ENCODE measurements at regions not wholly inside any gene's neighbourhood (a gene's known extent, or its start where the extent isn't known, plus 50 kb on each side); places are given as distances from the start of the nearest gene placed in this dataset.
A peak's percentile ranks its signal among the peaks of the same experiment; 100 is the strongest.

GRCh38 chr2:155663265-155663664, 669.3 kb downstream of the NR4A2 start:
- Histone ChIP-seq H4K20me1 (ENCODE audit: control insufficient read depth, extremely low read depth, insufficient read depth, low read length) (no peaks in the 10 kb centered on the region), H3K27ac (ENCODE audit: insufficient read depth, low read length) (no peak overlapping the region), H3K4me3 (replicated peaks in 1 of 4; ENCODE audit: control extremely low read depth in 1 of 4, insufficient read depth in 1 of 4, low read depth in 3 of 4, low read length in 4 of 4) (no peak overlapping the region), H3K4me2 (ENCODE audit: extremely low read depth, insufficient read depth, low read length) (no peak overlapping the region), H2AFZ (ENCODE audit: low read length) (no peak overlapping the region), H3K9me3 (ENCODE audit: control insufficient read depth, insufficient read depth, low read depth, low read length) (no peaks in the 10 kb centered on the region), H3K4me1 (ENCODE audit: control insufficient read depth, extremely low read depth, insufficient read depth, low read length) (no peaks in the 10 kb centered on the region), H3K27me3 (ENCODE audit: control insufficient read depth, insufficient read depth, low read length) (no peaks in the 10 kb centered on the region), H3K36me3 (ENCODE audit: control insufficient read depth, insufficient read depth, low read length) (no peaks in the 10 kb centered on the region), H3K9ac (ENCODE audit: insufficient read depth, low read length) (no peak overlapping the region), H3K79me2 (ENCODE audit: control insufficient read depth, insufficient read depth, low read length) (no peaks in the 10 kb centered on the region)
- TF ChIP-seq EZH2 (IDR thresholded peaks at IDR 0.05; ENCODE audit: low read length, missing control alignments): no peak
- TF ChIP-seq CTCF (conservative IDR thresholded peaks at IDR 0.05 in 1 of 2, IDR thresholded peaks at IDR 0.05 in 1 of 2; ENCODE audit: low read depth in 1 of 2, low read length in 2 of 2): no peak
- peak in 1 of 2 donors; percentile 0 for DNase-seq (ENCODE audit: low read depth in 2 of 2)

GRCh38 chr2:155662224-155662623, 670.3 kb downstream of the NR4A2 start:
- TF ChIP-seq EZH2 (IDR thresholded peaks at IDR 0.05; ENCODE audit: low read length, missing control alignments) (no peak), CTCF (conservative IDR thresholded peaks at IDR 0.05 in 1 of 2, IDR thresholded peaks at IDR 0.05 in 1 of 2; ENCODE audit: low read depth in 1 of 2, low read length in 2 of 2) (no peak)
- H3K36me3 ChIP-seq (ENCODE audit: control insufficient read depth, insufficient read depth, low read length): no peaks in the 10 kb centered on the region
- no peak overlapping the region for H3K4me3 ChIP-seq (replicated peaks in 1 of 4; ENCODE audit: control extremely low read depth in 1 of 4, insufficient read depth in 1 of 4, low read depth in 3 of 4, low read length in 4 of 4)
- H3K27ac ChIP-seq (ENCODE audit: insufficient read depth, low read length): no peak overlapping the region
- no peaks in the 10 kb centered on the region for H4K20me1 ChIP-seq (ENCODE audit: control insufficient read depth, extremely low read depth, insufficient read depth, low read length)
- no peaks in the 10 kb centered on the region for H3K9me3 ChIP-seq (ENCODE audit: control insufficient read depth, insufficient read depth, low read depth, low read length)
- no peak overlapping the region for H3K4me2 ChIP-seq (ENCODE audit: extremely low read depth, insufficient read depth, low read length)
- no peaks in the 10 kb centered on the region for H3K27me3 ChIP-seq (ENCODE audit: control insufficient read depth, insufficient read depth, low read length)
- H3K79me2 ChIP-seq (ENCODE audit: control insufficient read depth, insufficient read depth, low read length): no peaks in the 10 kb centered on the region
- no peak overlapping the region for H3K9ac ChIP-seq (ENCODE audit: insufficient read depth, low read length)
- H3K4me1 ChIP-seq (ENCODE audit: control insufficient read depth, extremely low read depth, insufficient read depth, low read length): no peaks in the 10 kb centered on the region
- no peak overlapping the region for H2AFZ ChIP-seq (ENCODE audit: low read length)
- no peak for DNase-seq (ENCODE audit: low read depth in 2 of 2)

- no peak overlapping the region for H2AFZ ChIP-seq (ENCODE audit: low read length)
- H3K4me2 ChIP-seq (ENCODE audit: extremely low read depth, insufficient read depth, low read length): no peak overlapping the region
- no peaks in the 10 kb centered on the region for H3K4me1 ChIP-seq (ENCODE audit: control insufficient read depth, extremely low read depth, insufficient read depth, low read length)
- H3K4me3 ChIP-seq (replicated peaks in 1 of 4; ENCODE audit: control extremely low read depth in 1 of 4, insufficient read depth in 1 of 4, low read depth in 3 of 4, low read length in 4 of 4): no peak overlapping the region
- no peaks in the 10 kb centered on the region for H4K20me1 ChIP-seq (ENCODE audit: control insufficient read depth, extremely low read depth, insufficient read depth, low read length)
- no peaks in the 10 kb centered on the region for H3K79me2 ChIP-seq (ENCODE audit: control insufficient read depth, insufficient read depth, low read length)
- no peak overlapping the region for H3K27ac ChIP-seq (ENCODE audit: insufficient read depth, low read length)
- DNase-seq (ENCODE audit: low read depth in 2 of 2): no peak
- no peaks in the 10 kb centered on the region for H3K27me3 ChIP-seq (ENCODE audit: control insufficient read depth, insufficient read depth, low read length)
- no peaks in the 10 kb centered on the region for H3K9me3 ChIP-seq (ENCODE audit: control insufficient read depth, insufficient read depth, low read depth, low read length)
- no peaks in the 10 kb centered on the region for H3K36me3 ChIP-seq (ENCODE audit: control insufficient read depth, insufficient read depth, low read length)
- no peak overlapping the region for H3K9ac ChIP-seq (ENCODE audit: insufficient read depth, low read length)
- no peak for TF ChIP-seq EZH2 (IDR thresholded peaks at IDR 0.05; ENCODE audit: low read length, missing control alignments)
- TF ChIP-seq CTCF (conservative IDR thresholded peaks at IDR 0.05 in 1 of 2, IDR thresholded peaks at IDR 0.05 in 1 of 2; ENCODE audit: low read depth in 1 of 2, low read length in 2 of 2): no peak
These were observed 679.3 kb downstream of the NR4A2 start for GRCh38 chr2:155653176-155653575.

Data from fibroblast of lung (primary cell).